SK-N-SH treated with all-trans-retinoic acid at 6 μM for 48 hours (cell line): ENCODE measurements at regions not wholly inside any gene's neighbourhood (a gene's known extent, or its start where the extent isn't known, plus 50 kb on each side); places are given as distances from the start of the nearest gene placed in this dataset.

Experiments used
- ATAC-seq: fragments of 200-7000 bp; cut with Tn5 transposase; 3 replicates; pipeline ENCODE4 v1.9.1; 2020; ENCODE audit warnings: mild to moderate bottlenecking, moderate library complexity
- ARNTL ChIP-seq: fragments of 450-650 bp; formaldehyde crosslinking; IDR thresholded peaks from 2 replicates; pipeline ENCODE4 v1.5.0; 2020; ENCODE audit warnings: low read depth, mild to moderate bottlenecking, moderate library complexity, borderline replicate concordance
- BACH2 ChIP-seq: fragments of 250-450 bp; sonication (Bioruptor Pico); IDR thresholded peaks from 2 replicates; pipeline ENCODE4 v1.9.0; 2021; ENCODE audit warnings: mild to moderate bottlenecking, borderline replicate concordance
- CREB5 ChIP-seq: fragments of 250-450 bp; sonication (Bioruptor Pico); IDR thresholded peaks from 2 replicates; pipeline ENCODE4 v1.5.1; 2020; ENCODE audit warnings: low read depth, mild to moderate bottlenecking, moderate library complexity
- CSDC2 ChIP-seq: fragments of 250-450 bp; sonication (Bioruptor Pico); IDR thresholded peaks from 2 replicates; pipeline ENCODE4 v1.5.0; 2020; ENCODE audit warnings: mild to moderate bottlenecking, moderate library complexity
- CSRNP3 ChIP-seq: fragments of 250-450 bp; sonication (Bioruptor Pico); IDR thresholded peaks from 2 replicates; pipeline ENCODE4 v1.5.1; 2021; ENCODE audit warnings: mild to moderate bottlenecking, moderate library complexity
- ESRRG ChIP-seq: fragments of 250-450 bp; sonication (Bioruptor Pico); IDR thresholded peaks from 2 replicates; pipeline ENCODE4 v1.6.1; 2021; ENCODE audit warnings: mild to moderate bottlenecking
- GLIS3 ChIP-seq: fragments of 250-450 bp; sonication (Bioruptor Pico); IDR thresholded peaks from 2 replicates; pipeline ENCODE4 v1.5.0; 2020; ENCODE audit warnings: mild to moderate bottlenecking, moderate library complexity
- ISL1 ChIP-seq: fragments of 250-450 bp; sonication (Bioruptor Pico); IDR thresholded peaks from 2 replicates; pipeline ENCODE4 v2.1.2; 2022; ENCODE audit warnings: mild to moderate bottlenecking, moderate library complexity
- OSR1 ChIP-seq: fragments of 250-450 bp; sonication (Bioruptor Pico); IDR thresholded peaks from 2 replicates; pipeline ENCODE4 v1.8.0; 2022; ENCODE audit warnings: moderate library complexity, mild to moderate bottlenecking, inconsistent platforms
- PPARA ChIP-seq: fragments of 250-450 bp; sonication (Bioruptor Pico); IDR thresholded peaks from 2 replicates; pipeline ENCODE4 v1.5.0; 2020; ENCODE audit warnings: mild to moderate bottlenecking, borderline replicate concordance
- RARB ChIP-seq: fragments of 250-450 bp; sonication (Bioruptor Pico); IDR thresholded peaks from 2 replicates; pipeline ENCODE4 v1.8.0; 2021; ENCODE audit warnings: mild to moderate bottlenecking, moderate library complexity
- SNAI2 ChIP-seq: fragments of 250-450 bp; sonication (Bioruptor Pico); IDR thresholded peaks from 2 replicates; pipeline ENCODE4 v1.5.0; 2020; ENCODE audit warnings: mild to moderate bottlenecking, moderate library complexity
- TCF4 ChIP-seq: fragments of 250-450 bp; sonication (Bioruptor Pico); IDR thresholded peaks from 2 replicates; pipeline ENCODE4 v1.8.0; 2021; ENCODE audit warnings: mild to moderate bottlenecking, moderate library complexity, borderline replicate concordance
- TOX ChIP-seq: fragments of 250-450 bp; sonication (Bioruptor Pico); IDR thresholded peaks from 2 replicates; pipeline ENCODE4 v1.8.0; 2021; ENCODE audit warnings: mild to moderate bottlenecking, moderate library complexity, borderline replicate concordance
- ZC3H10 ChIP-seq: fragments of 250-450 bp; sonication (Bioruptor Pico); IDR thresholded peaks from 2 replicates; pipeline ENCODE4 v1.5.1; 2021; ENCODE audit warnings: mild to moderate bottlenecking, moderate library complexity
- ZFP3 ChIP-seq: fragments of 250-450 bp; sonication (Bioruptor Pico); IDR thresholded peaks from 2 replicates; pipeline ENCODE4 v1.5.0; 2020; ENCODE audit warnings: mild to moderate bottlenecking, moderate library complexity
- ZFP30 ChIP-seq: fragments of 450-650 bp; formaldehyde crosslinking; IDR thresholded peaks from 2 replicates; pipeline ENCODE4 v1.5.0; 2022; ENCODE audit warnings: mild to moderate bottlenecking, moderate library complexity
- ZNF565 ChIP-seq: fragments of 450-650 bp; formaldehyde crosslinking; conservative IDR thresholded peaks from 2 replicates; pipeline ENCODE4 v1.5.0; 2020; ENCODE audit warnings: low read depth, mild to moderate bottlenecking, moderate library complexity
- ZNF70 ChIP-seq: fragments of 450-650 bp; formaldehyde crosslinking; IDR thresholded peaks from 2 replicates; pipeline ENCODE4 v1.5.0; 2020; ENCODE audit warnings: mild to moderate bottlenecking, moderate library complexity
- ZNF8 ChIP-seq: fragments of 450-650 bp; formaldehyde crosslinking; IDR thresholded peaks from 2 replicates; pipeline ENCODE4 v1.5.0; 2020; ENCODE audit warnings: mild to moderate bottlenecking, moderate library complexity
- TF ChIP-seq, protein P1 (sequence below): fragments of 250-450 bp; sonication (Bioruptor Pico); IDR thresholded peaks from 2 replicates; pipeline ENCODE4 v1.8.0; 2020; ENCODE audit warnings: mild to moderate bottlenecking, moderate library complexity, borderline replicate concordance

DNA sequence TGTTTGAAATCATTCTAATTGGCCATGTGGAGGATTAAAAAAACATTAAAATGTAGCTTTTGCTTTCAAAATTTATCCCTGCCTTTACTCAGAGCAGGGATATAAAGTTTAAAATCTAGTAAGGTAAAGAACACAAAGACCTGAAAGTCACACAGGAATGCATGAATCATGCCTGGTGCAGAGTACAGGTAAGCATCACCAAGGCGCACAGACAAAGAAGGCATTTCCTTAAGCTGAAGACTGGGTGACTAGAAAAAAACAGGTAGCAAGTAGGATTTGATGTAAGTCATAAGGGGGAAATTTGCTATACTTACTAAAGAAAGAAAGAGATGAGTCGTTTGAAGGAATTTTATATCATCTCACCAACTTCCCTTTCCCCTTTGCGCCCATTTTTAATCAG, 405.6 kb downstream of the GXYLT1 start:
- TF ChIP-seq OSR1 (CRISPR knock-in tag) (no peak), ZFP3 (no peak), ZNF565 (CRISPR knock-in tag) (no peak), TCF4 (no peak), ZNF70 (CRISPR knock-in tag) (no peak), RARB (no peak), GLIS3 (CRISPR knock-in tag) (no peak), ZFP30 (CRISPR knock-in tag) (no peak), ISL1 (CRISPR knock-in tag) (no peak), CSDC2 (CRISPR knock-in tag) (no peak), CREB5 (CRISPR knock-in tag) (no peak), ESRRG (CRISPR knock-in tag) (no peak), SNAI2 (CRISPR knock-in tag) (no peak), BACH2 (CRISPR knock-in tag) (no peak)
- TF ChIP-seq, all 23 proteins: peak for 0
- ATAC-seq, result no peak

DNA sequence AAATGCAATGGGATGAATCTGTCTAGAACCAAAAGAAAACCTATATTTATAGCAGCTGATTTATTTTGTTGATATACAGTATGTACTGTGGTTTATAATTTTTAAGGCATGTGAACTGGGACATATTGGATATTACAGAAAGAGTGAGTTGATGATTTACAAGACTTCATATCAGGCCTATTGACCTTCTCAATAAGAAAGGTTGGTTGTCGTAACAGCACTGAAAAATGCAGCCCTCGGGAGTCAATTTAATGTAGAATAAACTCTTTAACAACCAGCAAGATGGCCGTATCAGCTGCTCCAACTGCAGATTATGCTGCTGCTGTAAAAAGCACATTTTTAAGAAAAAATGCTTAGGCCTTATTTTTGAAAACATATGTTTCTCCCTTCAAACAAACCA, 407.3 kb downstream of the GXYLT1 start:
- TF ChIP-seq, protein P1, sequence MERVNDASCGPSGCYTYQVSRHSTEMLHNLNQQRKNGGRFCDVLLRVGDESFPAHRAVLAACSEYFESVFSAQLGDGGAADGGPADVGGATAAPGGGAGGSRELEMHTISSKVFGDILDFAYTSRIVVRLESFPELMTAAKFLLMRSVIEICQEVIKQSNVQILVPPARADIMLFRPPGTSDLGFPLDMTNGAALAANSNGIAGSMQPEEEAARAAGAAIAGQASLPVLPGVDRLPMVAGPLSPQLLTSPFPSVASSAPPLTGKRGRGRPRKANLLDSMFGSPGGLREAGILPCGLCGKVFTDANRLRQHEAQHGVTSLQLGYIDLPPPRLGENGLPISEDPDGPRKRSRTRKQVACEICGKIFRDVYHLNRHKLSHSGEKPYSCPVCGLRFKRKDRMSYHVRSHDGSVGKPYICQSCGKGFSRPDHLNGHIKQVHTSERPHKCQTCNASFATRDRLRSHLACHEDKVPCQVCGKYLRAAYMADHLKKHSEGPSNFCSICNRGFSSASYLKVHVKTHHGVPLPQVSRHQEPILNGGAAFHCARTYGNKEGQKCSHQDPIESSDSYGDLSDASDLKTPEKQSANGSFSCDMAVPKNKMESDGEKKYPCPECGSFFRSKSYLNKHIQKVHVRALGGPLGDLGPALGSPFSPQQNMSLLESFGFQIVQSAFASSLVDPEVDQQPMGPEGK, result no peak
- TF ChIP-seq TCF4 (no peak), CSRNP3 (no peak), TOX (CRISPR knock-in tag) (no peak), ARNTL (no peak), PPARA (no peak)
- ATAC-seq, result no peak

DNA sequence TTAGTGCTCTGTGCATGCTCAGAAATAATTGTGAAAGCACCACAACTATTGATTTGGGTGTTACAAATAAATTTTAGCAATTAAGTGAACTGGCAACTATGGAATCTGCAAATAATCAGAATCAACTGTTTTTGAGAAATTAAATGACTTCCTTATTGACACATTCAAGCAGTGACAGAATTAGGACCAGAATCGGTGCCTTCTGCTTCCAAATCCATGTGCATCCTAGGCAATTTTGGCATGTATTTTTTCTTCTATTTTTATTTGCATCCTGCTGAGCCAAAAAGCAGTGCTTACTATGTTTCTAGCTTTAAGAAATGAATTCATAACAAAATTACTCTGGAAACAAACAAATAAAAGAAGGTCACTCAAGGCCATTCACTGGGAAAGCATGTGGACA, 408.2 kb downstream of the GXYLT1 start:
- ATAC-seq, result no peak

GRCh38 chr12:41731691-41732090, 413.0 kb downstream of the GXYLT1 start:
- TF ChIP-seq ZC3H10 (CRISPR knock-in tag) (no peak), ESRRG (CRISPR knock-in tag) (no peak)
- TF ChIP-seq, all 23 proteins: peak for 0
- ATAC-seq, result no peak

More for the DNA sequence above, 408.2 kb downstream of the GXYLT1 start:
- no peak for TF ChIP-seq ARNTL
- no peak for TF ChIP-seq ZNF565 (CRISPR knock-in tag)

DNA sequence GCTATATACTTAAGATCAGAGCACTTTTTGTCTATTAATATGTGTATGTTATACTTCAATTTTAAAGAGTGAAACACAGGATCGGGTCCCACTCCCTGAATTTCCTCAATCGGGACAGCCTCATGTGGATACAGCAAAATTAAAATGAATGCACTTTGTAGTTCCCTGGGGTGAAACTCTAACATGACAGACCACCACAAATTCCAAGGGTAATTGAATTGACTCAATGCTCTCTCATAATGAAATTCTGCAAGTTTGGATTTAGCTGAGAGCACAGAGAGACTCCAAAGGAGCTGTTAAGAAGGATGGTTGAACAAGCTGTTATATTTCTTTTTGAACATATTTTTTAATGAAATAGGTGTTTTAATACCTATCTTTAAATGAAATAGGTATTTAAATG, 413.6 kb downstream of the GXYLT1 start:
- ATAC-seq, result no peak
- TF ChIP-seq ESRRG (CRISPR knock-in tag) (no peak), ARNTL (no peak), SNAI2 (CRISPR knock-in tag) (no peak), ZNF565 (CRISPR knock-in tag) (no peak), CSDC2 (CRISPR knock-in tag) (no peak), ZFP30 (CRISPR knock-in tag) (no peak), ZNF8 (CRISPR knock-in tag) (no peak), PPARA (no peak), TCF4 (no peak), GLIS3 (CRISPR knock-in tag) (no peak)
- TF ChIP-seq, protein P1, result no peak
- TF ChIP-seq, all 23 proteins: peak for 0

DNA sequence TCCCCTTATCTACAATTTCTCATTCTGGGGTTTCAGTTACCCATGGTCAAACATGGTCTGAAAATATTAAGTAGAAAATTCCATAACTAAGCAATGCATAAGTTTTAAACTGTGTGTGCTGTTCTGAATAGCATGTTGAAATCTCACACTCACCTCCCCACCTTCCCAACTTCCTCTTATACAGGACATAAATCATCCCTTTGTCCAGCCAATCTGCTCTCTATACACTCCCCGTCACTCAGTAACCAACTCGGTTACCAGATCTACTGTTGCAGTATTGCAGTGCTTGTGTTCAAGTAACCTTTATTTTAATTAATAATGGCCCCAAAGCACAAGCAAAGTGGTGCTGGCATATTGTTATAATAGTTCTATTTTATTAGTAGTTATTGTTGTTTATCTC, 420.5 kb downstream of the GXYLT1 start:
- ATAC-seq, result no peak
- TF ChIP-seq ESRRG (CRISPR knock-in tag) (no peak), GLIS3 (CRISPR knock-in tag) (no peak), CREB5 (CRISPR knock-in tag) (no peak)
